GM12864 (cell line): ENCODE measurements at regions not wholly inside any gene's neighbourhood (a gene's known extent, or its start where the extent isn't known, plus 50 kb on each side); places are given as distances from the start of the nearest gene placed in this dataset.

ENCODE experiments used
- DNase-seq: peaks from one replicate; pipeline ENCODE4 v3.0.0-alpha.2; 2011; ENCODE audit warnings: low read depth
- H3K4me3 ChIP-seq: 2 replicates; pipeline ENCODE4 v1.5.1; 2011; ENCODE audit warnings: mild to moderate bottlenecking, low read depth, low read length, control low read depth
- CTCF ChIP-seq: IDR thresholded peaks from 2 replicates; pipeline ENCODE4 v1.5.1; 2011; ENCODE audit warnings: low read depth, mild to moderate bottlenecking, moderate library complexity, low read length, control low read depth, inconsistent platforms; ENCODE audit errors: missing control alignments

DNA sequence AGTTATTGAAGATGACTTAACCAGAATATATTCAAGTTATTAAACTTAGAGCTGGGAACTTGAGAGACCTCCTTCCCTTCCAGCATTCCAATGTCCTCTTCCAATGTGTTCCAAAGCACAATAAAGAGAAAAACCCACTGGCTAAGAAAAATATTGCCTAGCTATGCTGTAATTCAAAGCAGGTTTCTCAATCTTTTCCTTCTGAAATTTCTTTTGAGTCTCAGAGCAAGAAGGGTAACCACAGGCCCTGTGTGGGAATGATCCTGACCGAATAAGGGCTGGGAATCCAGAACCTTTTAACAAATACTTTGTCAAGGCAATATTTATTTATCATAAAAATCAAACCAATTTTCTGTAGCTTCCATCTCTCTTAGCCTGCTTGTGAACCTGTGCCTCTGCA, 150.7 kb upstream of the SFRP2 start:
- H3K4me3 ChIP-seq: no peak overlapping the region
- no peak for DNase-seq
- no peak for TF ChIP-seq CTCF

DNA sequence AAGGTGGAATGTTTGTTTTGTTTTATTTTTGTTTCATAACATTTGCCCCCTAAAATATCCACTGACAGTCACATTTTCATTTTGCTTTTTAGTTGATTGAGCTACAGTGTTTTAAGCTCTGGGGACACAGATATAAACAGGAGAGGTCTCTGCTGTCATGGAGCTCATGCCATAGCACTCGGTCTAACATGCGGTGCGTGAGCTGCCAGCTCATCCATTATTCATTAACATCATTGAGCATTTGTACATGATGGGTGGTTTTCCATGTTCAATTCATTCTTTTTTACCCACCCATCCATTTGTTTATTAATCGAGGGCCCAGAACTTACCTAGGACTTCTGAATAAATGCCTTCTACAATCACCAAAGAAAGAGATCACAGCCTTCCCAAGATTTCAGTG, 150.1 kb upstream of the SFRP2 start:
- DNase-seq: no peak
- TF ChIP-seq CTCF: no peak
- no peak overlapping the region for H3K4me3 ChIP-seq

- TF ChIP-seq CTCF: no peak
- DNase-seq: no peak
- no peak overlapping the region for H3K4me3 ChIP-seq
Measured at GRCh38 chr4:153937289-153937688, 148.4 kb upstream of the SFRP2 start.

- no peak overlapping the region for H3K4me3 ChIP-seq
- DNase-seq: no peak
- no peak for TF ChIP-seq CTCF
Measured at GRCh38 chr4:153936121-153936520, 147.2 kb upstream of the SFRP2 start.

DNA sequence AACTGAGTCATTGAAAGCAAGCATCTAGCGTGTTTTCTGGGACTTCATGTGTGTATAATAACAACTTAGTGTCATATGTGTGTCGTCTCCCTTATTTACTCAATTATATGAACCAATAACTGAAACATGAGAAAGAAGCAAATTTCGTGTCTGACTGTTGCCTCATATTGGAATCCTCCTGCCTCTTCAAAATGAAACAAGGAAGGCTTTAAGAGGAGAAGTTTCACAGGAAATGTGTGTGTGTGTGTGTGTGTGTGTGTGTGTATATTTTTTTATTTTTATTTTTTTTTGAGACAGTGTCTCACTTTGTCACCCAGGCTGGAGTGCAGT, 145.8 kb upstream of the SFRP2 start:
- no peak for DNase-seq
- no peak for TF ChIP-seq CTCF
- no peak overlapping the region for H3K4me3 ChIP-seq

GRCh38 chr4:153933915-153934687, 145.2 kb upstream of the SFRP2 start:
- no peak overlapping the region for H3K4me3 ChIP-seq
- no peak for DNase-seq
- no peak for TF ChIP-seq CTCF

DNA sequence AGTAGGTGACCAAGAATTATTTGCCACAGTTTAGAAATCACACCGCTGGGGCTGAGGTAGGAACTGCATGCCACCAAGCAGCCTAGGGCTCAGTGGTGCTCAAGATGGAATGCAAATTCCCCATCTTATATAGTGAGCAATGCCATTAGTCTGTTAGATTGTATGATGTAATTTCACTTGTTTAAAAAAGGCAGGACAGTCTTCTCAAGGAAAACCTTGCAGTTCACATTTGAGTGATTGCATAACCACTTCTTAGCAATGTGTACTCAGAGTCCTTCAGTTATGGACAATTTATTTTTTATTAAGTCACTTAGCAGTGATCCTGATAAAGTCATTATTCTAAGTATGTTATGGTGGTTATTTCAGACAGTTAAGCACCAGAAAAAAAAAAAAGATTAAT, 142.9 kb upstream of the SFRP2 start:
- no peak for TF ChIP-seq CTCF
- DNase-seq: no peak
- no peak overlapping the region for H3K4me3 ChIP-seq
